HG03571 (cell line): ENCODE measurements at regions not wholly inside any gene's neighbourhood (a gene's known extent, or its start where the extent isn't known, plus 50 kb on each side); places are given as distances from the start of the nearest gene placed in this dataset.

ENCODE experiments used
- ATAC-seq: cut with Tn5 transposase; IDR thresholded peaks from one replicate; pipeline ENCODE4 v1.9.1; 2021; ENCODE audit not compliant: unreplicated experiment

- ATAC-seq = peak; percentile 53
Observed at GRCh38 chrX:40153345-40154249, 55.8 kb upstream of the BCOR start.

GRCh38 chrX:40152741-40153344, 55.1 kb upstream of the BCOR start:
- no peak for ATAC-seq

GRCh38 chrX:40152173-40152711, 54.5 kb upstream of the BCOR start:
- ATAC-seq = no peak

- ATAC-seq = no peak
Observed at GRCh38 chrX:40151211-40152172, 53.7 kb upstream of the BCOR start.

- no peak for ATAC-seq
Observed at GRCh38 chrX:40150503-40150902, 52.7 kb upstream of the BCOR start.

- no peak for ATAC-seq
Observed at GRCh38 chrX:40149286-40150175, 51.8 kb upstream of the BCOR start.

- no peak for ATAC-seq
Observed at GRCh38 chrX:40148385-40149285, 50.9 kb upstream of the BCOR start.

- ATAC-seq = no peak
Observed at GRCh38 chrX:40147971-40148370, 50.2 kb upstream of the BCOR start.
